ENCODE measurements at regions not wholly inside any gene's neighbourhood (a gene's known extent, or its start where the extent isn't known, plus 50 kb on each side); places are given as distances from the start of the nearest gene placed in this dataset.

- no peak for DNase-seq (ENCODE audit: low read depth)
Observed at GRCh38 chr10:70939441-70940003, 51.2 kb upstream of the PCBD1 start.

- no peak for DNase-seq (ENCODE audit: low read depth)
Observed at GRCh38 chr10:70940834-70941568, 52.6 kb upstream of the PCBD1 start.

GRCh38 chr10:70942125-70942524 lies 53.8 kb upstream of the PCBD1 start:
- no peak for DNase-seq (ENCODE audit: low read depth)

GRCh38 chr10:70942725-70943124 lies 54.4 kb upstream of the PCBD1 start:
- DNase-seq (ENCODE audit: low read depth), result no peak

- no peak for DNase-seq (ENCODE audit: low read depth)
Observed at GRCh38 chr10:70943249-70943648, 54.9 kb upstream of the PCBD1 start.

GRCh38 chr10:70943841-70944466 lies 55.6 kb upstream of the PCBD1 start:
- no peak for DNase-seq (ENCODE audit: low read depth)

- no peak for DNase-seq (ENCODE audit: low read depth)
Observed at GRCh38 chr10:70950037-70950436, 61.7 kb upstream of the PCBD1 start.

- DNase-seq (ENCODE audit: low read depth), result no peak
Observed at GRCh38 chr10:70950801-70951200, 62.4 kb upstream of the PCBD1 start.

GRCh38 chr10:70952401-70952800 lies 64.0 kb upstream of the PCBD1 start:
- DNase-seq (ENCODE audit: low read depth), result no peak

- DNase-seq (ENCODE audit: low read depth), result no peak
Observed at GRCh38 chr10:70952921-70953320, 64.6 kb upstream of the PCBD1 start.

- no peak for DNase-seq (ENCODE audit: low read depth)
Observed at GRCh38 chr10:70954381-70955176, 66.2 kb upstream of the PCBD1 start.

GRCh38 chr10:70956029-70956759 lies 67.8 kb upstream of the PCBD1 start:
- DNase-seq (ENCODE audit: low read depth), result no peak

- peak; percentile 13 for DNase-seq (ENCODE audit: low read depth)
Observed at GRCh38 chr10:70958396-70958795, 70.0 kb upstream of the PCBD1 start.

- DNase-seq (ENCODE audit: low read depth), result no peak
Observed at GRCh38 chr10:70960316-70960715, 72.0 kb upstream of the PCBD1 start.

GRCh38 chr10:70960783-70961570 lies 72.6 kb upstream of the PCBD1 start:
- DNase-seq (ENCODE audit: low read depth), result no peak

GRCh38 chr10:70962686-70963085 lies 74.3 kb upstream of the PCBD1 start:
- DNase-seq (ENCODE audit: low read depth), result no peak

- no peak for DNase-seq (ENCODE audit: low read depth)
Observed at GRCh38 chr10:70963271-70963670, 74.9 kb upstream of the PCBD1 start.

- no peak for DNase-seq (ENCODE audit: low read depth)
Observed at GRCh38 chr10:70964245-70964644, 75.9 kb upstream of the PCBD1 start.

- DNase-seq (ENCODE audit: low read depth), result no peak
Observed at GRCh38 chr10:70964881-70965280, 76.5 kb upstream of the PCBD1 start.

GRCh38 chr10:70965566-70965965 lies 77.2 kb upstream of the PCBD1 start:
- DNase-seq (ENCODE audit: low read depth), result no peak
